ENCODE measurements at regions not wholly inside any gene's neighbourhood (a gene's known extent, or its start where the extent isn't known, plus 50 kb on each side); places are given as distances from the start of the nearest gene placed in this dataset.

DNA sequence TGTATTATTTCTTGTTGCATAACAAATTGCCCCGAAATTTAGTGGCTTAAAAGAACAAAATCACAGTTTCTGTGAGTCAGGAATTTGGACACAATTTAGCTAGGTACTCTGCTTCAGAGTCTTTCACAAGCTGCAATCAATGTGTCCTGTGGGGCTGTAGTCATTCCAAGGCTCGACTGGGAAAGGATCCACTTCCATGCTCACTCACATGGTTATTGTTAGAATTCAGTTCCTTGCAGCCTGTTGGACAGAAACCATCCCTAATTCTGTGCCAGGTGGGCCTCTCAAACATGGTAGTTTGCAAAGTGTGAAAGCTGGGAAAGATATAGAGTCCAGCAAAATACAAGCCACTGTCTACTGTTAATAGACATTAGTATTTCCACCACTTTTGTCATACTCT, 59.7 kb upstream of the ARID2 start:
- TF ChIP-seq CEBPB (tag; IDR thresholded peaks at IDR 0.05) (no peak), CTCF (IDR thresholded peaks at IDR 0.05 in 2 of 3, conservative IDR thresholded peaks at IDR 0.05 in 1 of 3; ENCODE audit: insufficient read depth in 2 of 3, low read depth in 1 of 3, low read length in 3 of 3) (no peak), SRSF1 (IDR thresholded peaks at IDR 0.05; ENCODE audit: low read depth, low read length) (no peak), MAFK (IDR thresholded peaks at IDR 0.05; ENCODE audit: low read length) (no peak), ZFP36 (IDR thresholded peaks at IDR 0.05; ENCODE audit: low read depth, low read length, partially characterized antibody) (no peak), FOXA1 (IDR thresholded peaks at IDR 0.05; ENCODE audit: borderline replicate concordance) (no peak)

All from K562 (cell line).